ENCODE measurements at regions not wholly inside any gene's neighbourhood (a gene's known extent, or its start where the extent isn't known, plus 50 kb on each side); places are given as distances from the start of the nearest gene placed in this dataset.

- H3K27me3 ChIP-seq = no peaks in the 10 kb centered on the region
- no peak for DNase-seq
- H3K27ac ChIP-seq = no peak overlapping the region
- H3K4me1 ChIP-seq = peaks cover 0 to 4% (median 0%) of the 10 kb centered on the region in 4 donors
- no peak overlapping the region for H3K4me3 ChIP-seq
- intact Hi-C loops (cut with DNase I; ENCODE audit: low total_unique reads) = no loop called here
- no peaks in the 10 kb centered on the region for H3K36me3 ChIP-seq
- TF ChIP-seq, protein P1, sequence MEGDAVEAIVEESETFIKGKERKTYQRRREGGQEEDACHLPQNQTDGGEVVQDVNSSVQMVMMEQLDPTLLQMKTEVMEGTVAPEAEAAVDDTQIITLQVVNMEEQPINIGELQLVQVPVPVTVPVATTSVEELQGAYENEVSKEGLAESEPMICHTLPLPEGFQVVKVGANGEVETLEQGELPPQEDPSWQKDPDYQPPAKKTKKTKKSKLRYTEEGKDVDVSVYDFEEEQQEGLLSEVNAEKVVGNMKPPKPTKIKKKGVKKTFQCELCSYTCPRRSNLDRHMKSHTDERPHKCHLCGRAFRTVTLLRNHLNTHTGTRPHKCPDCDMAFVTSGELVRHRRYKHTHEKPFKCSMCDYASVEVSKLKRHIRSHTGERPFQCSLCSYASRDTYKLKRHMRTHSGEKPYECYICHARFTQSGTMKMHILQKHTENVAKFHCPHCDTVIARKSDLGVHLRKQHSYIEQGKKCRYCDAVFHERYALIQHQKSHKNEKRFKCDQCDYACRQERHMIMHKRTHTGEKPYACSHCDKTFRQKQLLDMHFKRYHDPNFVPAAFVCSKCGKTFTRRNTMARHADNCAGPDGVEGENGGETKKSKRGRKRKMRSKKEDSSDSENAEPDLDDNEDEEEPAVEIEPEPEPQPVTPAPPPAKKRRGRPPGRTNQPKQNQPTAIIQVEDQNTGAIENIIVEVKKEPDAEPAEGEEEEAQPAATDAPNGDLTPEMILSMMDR (IDR thresholded peaks at IDR 0.05) = no peak
- H3K9me3 ChIP-seq = no peaks in the 10 kb centered on the region
Measured at GRCh38 chr9:99565203-99565602, 256.5 kb upstream of the NR4A3 start.

GRCh38 chr9:99567436-99567835 is 254.2 kb upstream of the NR4A3 start:
- intact Hi-C loops (cut with DNase I; ENCODE audit: low total_unique reads) = no loop called here

GRCh38 chr9:99569840-99570239 is 251.8 kb upstream of the NR4A3 start:
- Histone ChIP-seq H3K4me1 (peaks cover 0 to 17% (median 5%) of the 10 kb centered on the region in 4 donors), H3K4me3 (no peak overlapping the region), H3K9me3 (no peaks in the 10 kb centered on the region), H3K27ac (no peak overlapping the region), H3K27me3 (no peaks in the 10 kb centered on the region), H3K36me3 (no peaks in the 10 kb centered on the region)
- TF ChIP-seq, protein P1 (IDR thresholded peaks at IDR 0.05) = no peak
- no peak for DNase-seq
- intact Hi-C loops (cut with DNase I; ENCODE audit: low total_unique reads) = no loop called here

More at GRCh38 chr9:99567436-99567835, 254.2 kb upstream of the NR4A3 start:
- Histone ChIP-seq H3K4me3 (no peak overlapping the region), H3K9me3 (no peaks in the 10 kb centered on the region), H3K27ac (no peak overlapping the region), H3K36me3 (no peaks in the 10 kb centered on the region), H3K27me3 (no peaks in the 10 kb centered on the region), H3K4me1 (peaks cover 0 to 7% (median 2%) of the 10 kb centered on the region in 4 donors)
- TF ChIP-seq, protein P1 (IDR thresholded peaks at IDR 0.05) = no peak
- DNase-seq = no peak

DNA sequence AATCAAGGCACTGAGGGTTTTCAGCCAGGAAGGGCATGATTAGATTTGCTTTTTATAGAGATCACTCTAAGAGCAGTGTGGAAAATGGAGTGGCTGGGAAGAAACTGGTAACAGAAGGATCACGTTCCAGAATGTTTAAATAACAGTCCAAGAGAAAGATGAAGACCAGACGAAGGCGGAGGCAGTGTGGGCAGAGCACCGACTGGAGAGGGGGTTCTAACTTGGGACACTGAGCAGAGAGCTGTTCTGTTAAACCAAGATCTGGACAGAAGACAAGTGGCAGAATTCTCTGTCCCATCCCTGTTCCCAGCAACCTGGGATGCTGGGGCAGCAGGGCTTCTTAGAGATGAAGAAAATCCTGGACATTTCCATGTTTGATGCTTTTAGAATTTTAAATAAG is 249.1 kb upstream of the NR4A3 start:
- TF ChIP-seq, protein P1 (IDR thresholded peaks at IDR 0.05) = no peak
- Histone ChIP-seq H3K36me3 (no peaks in the 10 kb centered on the region), H3K4me1 (peaks cover 0 to 13% (median 5%) of the 10 kb centered on the region in 4 donors), H3K27me3 (no peaks in the 10 kb centered on the region), H3K27ac (no peak overlapping the region), H3K9me3 (no peaks in the 10 kb centered on the region), H3K4me3 (no peak overlapping the region)
- intact Hi-C loops (cut with DNase I; ENCODE audit: low total_unique reads) = no loop called here
- DNase-seq = no peak

DNA sequence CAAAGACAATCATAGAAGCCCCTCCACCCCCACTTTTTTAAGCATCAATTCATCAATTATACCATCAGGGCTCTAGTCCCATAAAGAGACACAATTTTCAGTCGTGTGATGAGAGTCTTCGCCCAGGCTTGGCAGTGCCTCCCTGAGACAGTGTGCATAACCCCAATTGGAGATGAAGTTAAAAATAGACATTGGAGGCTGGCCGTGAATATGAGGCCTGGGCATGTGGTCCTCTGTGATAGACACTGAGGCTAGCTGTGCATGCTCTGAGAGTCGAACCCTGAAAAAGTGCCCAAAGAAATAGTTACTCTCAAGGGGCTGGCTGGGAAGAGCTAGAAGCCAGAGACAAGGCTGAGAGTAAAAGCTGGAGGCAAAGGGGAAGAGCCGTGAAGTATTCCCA is 248.6 kb upstream of the NR4A3 start:
- TF ChIP-seq, protein P1 (IDR thresholded peaks at IDR 0.05) = no peak
- intact Hi-C loops (cut with DNase I; ENCODE audit: low total_unique reads) = no loop called here
- Histone ChIP-seq H3K4me1 (peaks cover 0 to 13% (median 5%) of the 10 kb centered on the region in 4 donors), H3K27ac (no peak overlapping the region), H3K4me3 (no peak overlapping the region), H3K36me3 (no peaks in the 10 kb centered on the region), H3K27me3 (no peaks in the 10 kb centered on the region), H3K9me3 (no peaks in the 10 kb centered on the region)
- no peak for DNase-seq

DNA sequence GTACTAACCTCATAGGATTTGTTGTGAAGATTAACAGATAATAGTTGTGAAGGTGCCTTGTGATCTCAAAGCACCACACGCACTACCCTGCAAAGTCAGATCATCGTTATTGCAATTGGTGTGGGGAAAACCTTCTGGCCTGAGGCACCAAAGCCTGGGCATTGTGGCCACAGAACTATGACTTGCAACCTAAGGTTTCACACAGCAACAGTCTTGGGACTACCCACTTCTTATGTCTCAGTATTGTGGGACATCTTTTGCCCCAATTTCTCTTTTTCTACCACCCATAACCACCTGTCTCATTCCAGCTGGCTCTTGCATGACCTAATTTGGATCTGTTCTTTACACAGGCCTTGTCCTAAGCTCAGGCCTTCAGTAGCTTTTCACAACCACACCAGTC is 247.8 kb upstream of the NR4A3 start:
- no peaks in the 10 kb centered on the region for H3K9me3 ChIP-seq
- TF ChIP-seq, protein P1 (IDR thresholded peaks at IDR 0.05) = no peak
- H3K4me3 ChIP-seq = no peak overlapping the region
- H3K27ac ChIP-seq = no peak overlapping the region
- intact Hi-C loops (cut with DNase I; ENCODE audit: low total_unique reads) = no loop called here
- peaks cover 0 to 13% (median 5%) of the 10 kb centered on the region in 4 donors for H3K4me1 ChIP-seq
- no peaks in the 10 kb centered on the region for H3K27me3 ChIP-seq
- no peaks in the 10 kb centered on the region for H3K36me3 ChIP-seq
- no peak for DNase-seq

All from tibial artery (tissue), 4 donors.